ENCODE measurements at regions not wholly inside any gene's neighbourhood (a gene's known extent, or its start where the extent isn't known, plus 50 kb on each side); places are given as distances from the start of the nearest gene placed in this dataset.
A peak's percentile ranks its signal among the peaks of the same experiment; 100 is the strongest.

DNA sequence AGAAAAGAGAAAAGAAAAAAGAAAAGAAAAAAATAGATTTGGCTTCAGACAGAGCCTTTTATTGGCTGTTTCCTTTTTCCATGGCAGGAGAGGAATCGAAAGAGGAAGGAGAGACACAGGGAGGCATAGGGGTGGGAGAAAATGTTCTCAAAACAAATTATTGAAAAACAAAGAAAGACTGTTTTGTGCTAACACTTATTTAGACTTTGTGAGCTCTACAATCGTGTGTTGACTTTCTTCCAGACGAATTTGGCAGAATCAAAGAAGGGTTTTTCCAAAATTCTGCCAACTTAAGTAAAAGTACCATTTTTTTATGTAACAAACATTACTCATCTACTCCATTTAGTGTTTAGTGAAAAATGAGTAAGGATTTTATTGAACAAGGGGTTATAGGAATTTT, 982.2 kb downstream of the REEP3 start:
- Histone ChIP-seq H3K36me3 (no peaks in the 10 kb centered on the region), H3K9me3 (peaks cover 0 to 3% of the 10 kb centered on the region in 2 donors), H3K27me3 (no peaks in the 10 kb centered on the region), H3K27ac (peak overlapping the region in 1 of 2 donors; percentile 6), H3K4me1 (no peaks in the 10 kb centered on the region), H3K4me3 (no peak overlapping the region)
- DNase-seq (ENCODE audit: low spot score), result no peak
- TF ChIP-seq, protein P1, sequence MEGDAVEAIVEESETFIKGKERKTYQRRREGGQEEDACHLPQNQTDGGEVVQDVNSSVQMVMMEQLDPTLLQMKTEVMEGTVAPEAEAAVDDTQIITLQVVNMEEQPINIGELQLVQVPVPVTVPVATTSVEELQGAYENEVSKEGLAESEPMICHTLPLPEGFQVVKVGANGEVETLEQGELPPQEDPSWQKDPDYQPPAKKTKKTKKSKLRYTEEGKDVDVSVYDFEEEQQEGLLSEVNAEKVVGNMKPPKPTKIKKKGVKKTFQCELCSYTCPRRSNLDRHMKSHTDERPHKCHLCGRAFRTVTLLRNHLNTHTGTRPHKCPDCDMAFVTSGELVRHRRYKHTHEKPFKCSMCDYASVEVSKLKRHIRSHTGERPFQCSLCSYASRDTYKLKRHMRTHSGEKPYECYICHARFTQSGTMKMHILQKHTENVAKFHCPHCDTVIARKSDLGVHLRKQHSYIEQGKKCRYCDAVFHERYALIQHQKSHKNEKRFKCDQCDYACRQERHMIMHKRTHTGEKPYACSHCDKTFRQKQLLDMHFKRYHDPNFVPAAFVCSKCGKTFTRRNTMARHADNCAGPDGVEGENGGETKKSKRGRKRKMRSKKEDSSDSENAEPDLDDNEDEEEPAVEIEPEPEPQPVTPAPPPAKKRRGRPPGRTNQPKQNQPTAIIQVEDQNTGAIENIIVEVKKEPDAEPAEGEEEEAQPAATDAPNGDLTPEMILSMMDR (IDR thresholded peaks at IDR 0.05), result no peak

DNA sequence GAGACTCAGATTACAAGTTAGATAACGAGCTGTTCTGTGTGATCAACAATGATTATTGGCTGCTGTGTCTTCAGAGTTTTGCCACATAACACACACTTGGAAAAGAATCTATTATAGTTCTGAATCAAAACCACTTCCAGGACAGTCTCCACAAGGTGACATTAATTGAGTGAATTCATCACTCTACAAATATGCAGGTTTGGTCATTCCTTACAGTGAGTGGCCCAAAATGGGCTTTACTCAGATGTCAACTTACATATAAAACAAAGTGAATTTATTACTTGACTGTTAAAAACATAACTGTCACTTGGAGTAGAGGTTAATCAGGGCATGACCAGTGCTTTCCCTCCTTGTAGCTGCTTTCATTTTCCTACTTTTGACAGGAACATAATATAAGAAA, 984.3 kb downstream of the REEP3 start:
- no peaks in the 10 kb centered on the region for H3K36me3 ChIP-seq
- H3K9me3 ChIP-seq, result no peaks in the 10 kb centered on the region
- H3K27ac ChIP-seq, result no peak overlapping the region
- no peaks in the 10 kb centered on the region for H3K4me1 ChIP-seq
- TF ChIP-seq, protein P1 (IDR thresholded peaks at IDR 0.05), result no peak
- no peak overlapping the region for H3K4me3 ChIP-seq
- no peak for DNase-seq (ENCODE audit: low spot score)
- no peaks in the 10 kb centered on the region for H3K27me3 ChIP-seq

DNA sequence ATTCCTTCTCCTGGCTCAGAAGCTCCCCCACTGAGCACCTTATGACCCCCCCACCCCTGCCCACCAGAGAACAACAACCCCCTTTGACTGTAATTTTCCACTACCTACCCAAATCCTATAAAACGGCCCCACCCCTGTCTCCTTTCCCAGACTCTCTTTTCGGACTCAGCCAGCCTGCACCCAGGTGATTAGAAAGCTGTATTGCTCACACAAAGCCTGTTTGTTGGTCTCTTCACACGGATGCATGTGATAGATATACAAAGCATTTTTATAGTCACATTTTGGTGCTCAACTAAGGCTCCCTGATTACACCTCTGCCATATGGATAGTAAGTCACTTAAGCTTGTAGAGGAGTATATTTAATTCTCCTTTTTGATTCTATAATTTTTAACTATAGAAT, 985.8 kb downstream of the REEP3 start:
- no peaks in the 10 kb centered on the region for H3K36me3 ChIP-seq
- H3K9me3 ChIP-seq, result no peaks in the 10 kb centered on the region
- no peaks in the 10 kb centered on the region for H3K27me3 ChIP-seq
- DNase-seq (ENCODE audit: low spot score), result no peak
- H3K4me3 ChIP-seq, result no peak overlapping the region
- H3K4me1 ChIP-seq, result no peaks in the 10 kb centered on the region
- TF ChIP-seq, protein P1 (IDR thresholded peaks at IDR 0.05), result no peak
- no peak overlapping the region for H3K27ac ChIP-seq

DNA sequence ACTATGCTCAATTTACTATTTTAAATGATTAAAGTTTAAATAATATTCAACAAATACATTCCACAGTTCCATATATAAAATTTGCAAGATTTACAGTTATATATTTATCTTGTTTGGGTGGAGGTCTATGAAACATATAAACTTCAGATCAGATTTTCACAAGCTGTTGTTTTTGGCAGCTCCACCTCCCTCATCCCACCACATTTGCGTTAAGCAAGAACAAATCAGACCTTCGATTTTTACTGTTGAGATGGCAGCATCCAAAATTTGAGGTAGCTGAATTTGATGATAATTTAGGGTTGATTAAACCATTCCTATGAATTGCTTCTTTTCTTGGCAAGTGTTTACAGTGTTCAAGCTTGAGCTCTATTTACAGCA, 986.4 kb downstream of the REEP3 start:
- H3K27ac ChIP-seq, result no peak overlapping the region
- H3K9me3 ChIP-seq, result no peaks in the 10 kb centered on the region
- H3K36me3 ChIP-seq, result no peaks in the 10 kb centered on the region
- no peak overlapping the region for H3K4me3 ChIP-seq
- DNase-seq (ENCODE audit: low spot score), result no peak
- TF ChIP-seq, protein P1 (IDR thresholded peaks at IDR 0.05), result no peak
- H3K4me1 ChIP-seq, result no peaks in the 10 kb centered on the region
- H3K27me3 ChIP-seq, result no peaks in the 10 kb centered on the region

DNA sequence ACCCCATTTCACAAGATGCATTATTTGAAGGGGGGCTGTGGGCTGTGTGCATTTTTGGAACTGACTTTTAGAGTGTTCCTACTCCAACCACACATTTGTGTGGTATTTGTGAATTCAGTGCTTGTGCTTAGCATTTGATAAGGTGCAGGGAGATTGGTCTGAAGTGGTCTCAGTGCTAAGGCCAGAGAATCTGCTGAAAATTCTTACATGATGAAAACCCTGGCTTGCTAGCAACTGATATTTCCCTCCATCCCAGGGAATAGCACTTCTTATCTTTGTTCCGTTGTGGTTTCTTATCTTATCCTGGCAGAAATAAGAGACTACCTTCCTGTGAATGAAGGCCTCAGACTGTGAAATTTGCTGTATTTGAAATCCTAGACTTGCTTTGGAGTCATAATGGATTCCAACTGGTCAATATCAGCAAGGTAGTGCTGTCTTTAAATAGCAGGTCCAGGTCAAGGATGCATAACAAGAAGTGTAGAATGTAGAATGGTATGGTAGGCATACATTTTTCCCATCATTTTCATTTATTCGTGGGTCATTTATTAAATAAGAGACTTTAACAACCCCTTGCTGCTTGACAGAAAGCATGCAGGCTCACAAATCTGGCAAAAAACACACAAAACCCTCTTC, 986.9 kb downstream of the REEP3 start:
- no peak for DNase-seq (ENCODE audit: low spot score)
- Histone ChIP-seq H3K36me3 (no peaks in the 10 kb centered on the region), H3K4me1 (no peaks in the 10 kb centered on the region), H3K4me3 (no peak overlapping the region), H3K9me3 (no peaks in the 10 kb centered on the region), H3K27ac (no peak overlapping the region), H3K27me3 (no peaks in the 10 kb centered on the region)
- TF ChIP-seq, protein P1 (IDR thresholded peaks at IDR 0.05), result no peak
